NCI-H526 (cell line): ENCODE measurements at regions not wholly inside any gene's neighbourhood (a gene's known extent, or its start where the extent isn't known, plus 50 kb on each side); places are given as distances from the start of the nearest gene placed in this dataset.
"Not testable (repeated sequence)": the region's sequence is repeated elsewhere in the genome, so short reads cannot be mapped to it uniquely, and the experiment has no call there.

Source experiments
- DNase-seq, 2 experiments: peaks; one replicate each; lab custom pipeline; 2025; lab: John Stamatoyannopoulos, UW

GRCh38 chr2:111668274-111668616 is 215.7 kb downstream of the ANAPC1 start:
- DNase-seq, result no peak

GRCh38 chr2:111668741-111669140 is 215.3 kb downstream of the ANAPC1 start:
- no peak for DNase-seq

DNA sequence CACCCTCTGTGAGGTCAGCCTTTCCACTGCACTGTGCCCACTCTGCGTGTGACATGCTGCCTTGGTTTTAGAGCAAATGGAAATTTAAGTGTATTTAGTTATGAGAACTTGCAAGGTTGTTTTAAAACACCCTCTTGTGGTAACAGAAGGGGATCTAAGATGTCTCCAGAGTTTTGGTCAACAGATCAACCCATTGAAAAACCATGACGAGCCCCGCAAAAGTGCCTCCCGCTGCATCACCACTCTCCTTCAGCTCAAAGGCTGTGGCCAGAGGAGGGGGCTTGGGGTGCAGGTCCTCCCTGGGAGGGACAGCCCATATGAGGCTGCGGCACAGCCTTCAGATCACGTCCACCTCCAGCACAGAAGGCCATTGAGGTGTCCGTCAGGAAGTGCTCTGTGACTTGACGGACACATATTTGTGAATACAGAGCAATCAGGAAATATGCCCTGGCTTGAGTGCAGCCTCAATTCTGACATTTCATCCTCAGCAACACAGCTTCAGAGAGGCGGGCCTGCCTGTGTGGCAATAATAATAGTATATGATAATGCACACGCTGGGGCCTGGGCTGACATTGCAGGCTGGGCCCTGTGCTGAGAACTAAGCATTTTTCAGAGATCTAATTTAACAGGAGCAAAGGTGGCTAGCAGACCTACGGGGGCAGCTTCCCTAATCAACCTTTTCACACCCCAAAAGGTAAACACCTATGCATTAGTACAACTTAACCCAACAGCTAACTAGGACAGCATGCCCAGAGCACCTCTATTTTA is 213.9 kb downstream of the ANAPC1 start:
- DNase-seq, result peak in 1 of 2 experiments; percentile 11

GRCh38 chr2:111670776-111671175 is 213.2 kb downstream of the ANAPC1 start:
- DNase-seq, result no peak

DNA sequence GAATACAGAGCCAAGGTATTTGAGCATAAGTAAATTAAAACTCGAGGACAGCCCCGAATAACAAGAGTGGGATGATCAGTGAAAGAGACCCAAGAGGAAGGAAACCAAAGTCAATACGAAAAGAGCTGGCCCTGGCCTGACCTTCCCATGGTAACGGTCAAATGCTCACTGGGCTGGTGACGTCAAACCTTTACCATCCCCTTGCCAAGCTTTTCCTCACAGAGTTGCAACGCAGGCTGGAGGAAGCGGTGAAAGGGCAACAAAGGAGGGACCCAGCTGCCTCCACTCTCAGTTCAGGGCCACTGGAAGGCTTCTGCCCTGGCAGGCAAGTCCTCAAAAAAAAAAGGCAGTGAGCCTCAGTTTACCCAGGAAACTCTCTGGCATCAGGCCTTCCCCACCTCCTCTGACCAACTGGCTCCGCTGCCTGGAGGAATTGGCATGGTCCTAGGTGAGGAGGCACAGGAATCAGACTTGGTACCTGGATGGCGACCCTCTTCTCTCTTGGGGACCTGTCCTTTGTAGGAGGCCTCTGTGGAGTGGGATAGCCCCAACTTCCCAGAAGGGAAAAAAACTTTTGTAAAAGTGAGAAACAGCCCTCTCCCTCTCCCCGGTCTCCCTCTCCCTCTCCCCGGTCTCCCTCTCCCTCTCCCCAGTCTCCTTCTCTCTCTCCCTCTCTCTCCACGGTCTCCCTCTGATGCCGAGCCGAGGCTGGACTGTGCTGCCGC is 212.4 kb downstream of the ANAPC1 start:
- DNase-seq, result no peak

DNA sequence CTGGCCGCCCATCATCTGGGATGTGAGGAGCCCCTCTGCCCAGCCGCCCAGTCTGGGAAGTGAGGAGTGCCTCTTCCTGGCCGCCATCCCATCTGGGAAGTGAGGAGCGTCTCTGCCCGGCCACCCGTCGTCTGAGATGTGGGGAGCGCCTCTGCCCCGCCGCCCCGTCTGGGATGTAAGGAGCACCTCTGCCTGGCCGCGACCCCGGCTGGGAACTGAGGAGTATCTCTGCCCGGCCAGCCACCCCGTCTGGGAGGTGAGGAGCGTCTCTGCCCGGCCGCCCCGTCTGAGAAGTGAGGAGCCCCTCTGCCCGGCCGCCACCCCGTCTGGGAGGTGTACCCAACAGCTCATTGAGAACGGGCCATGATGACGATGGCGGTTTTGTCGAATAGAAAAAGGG is 211.4 kb downstream of the ANAPC1 start:
- DNase-seq, result not testable (repeated sequence)

DNA sequence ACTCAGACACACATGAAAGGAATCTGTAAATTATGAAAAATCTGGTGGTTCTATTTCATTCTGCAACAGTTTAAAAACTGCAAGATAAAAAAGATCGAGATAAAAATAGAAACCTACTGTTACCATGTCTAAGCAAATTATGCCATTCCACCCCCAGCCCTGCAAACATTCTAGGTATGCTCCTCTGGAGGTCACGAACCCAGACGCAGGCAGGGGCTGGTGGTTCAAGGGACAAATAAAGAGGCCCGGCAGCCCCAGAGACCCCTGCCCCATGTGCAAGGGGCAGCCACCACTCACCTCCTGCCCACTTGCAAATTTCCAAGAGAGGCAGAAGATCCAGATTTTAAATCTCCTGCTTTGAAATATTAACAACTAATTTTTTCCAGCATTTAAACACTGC is 210.5 kb downstream of the ANAPC1 start:
- no peak for DNase-seq

DNA sequence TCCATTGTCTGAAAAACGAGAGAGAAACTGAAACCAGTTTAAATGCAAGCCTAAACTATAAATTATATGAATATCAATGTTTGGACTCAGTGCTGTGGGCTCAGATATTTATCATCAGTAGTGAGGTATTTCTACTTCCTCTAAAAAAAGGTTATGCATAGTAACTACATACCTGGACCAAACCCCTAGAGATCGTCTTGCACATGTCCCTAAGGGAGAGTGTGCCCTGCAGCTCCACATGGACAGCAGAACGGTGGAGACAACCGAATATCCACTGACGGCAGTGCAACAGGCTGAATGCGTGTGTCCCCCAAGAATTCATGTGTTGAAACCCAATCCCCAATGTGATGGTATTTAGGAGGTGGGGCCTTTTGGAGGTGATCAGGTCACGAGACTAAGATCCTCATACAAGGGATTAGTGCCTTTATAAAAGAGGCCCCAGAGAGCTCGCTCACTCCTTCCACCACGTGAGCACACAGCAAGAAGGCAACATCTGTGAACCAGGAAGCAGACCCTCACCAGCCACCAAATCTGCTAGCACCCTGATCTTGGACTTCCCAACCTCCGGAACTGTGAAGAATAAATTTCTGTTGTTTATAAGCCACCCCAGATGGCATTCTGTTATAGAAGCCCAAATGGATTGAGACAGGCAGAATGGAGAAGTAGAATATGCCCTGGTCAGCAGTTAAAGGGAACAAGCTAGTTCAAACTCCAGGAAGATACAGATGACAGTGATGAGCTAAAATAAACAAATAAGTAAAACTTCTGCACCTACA is 208.4 kb downstream of the ANAPC1 start:
- no peak for DNase-seq

GRCh38 chr2:111676291-111676822 is 207.6 kb downstream of the ANAPC1 start:
- no peak for DNase-seq

DNA sequence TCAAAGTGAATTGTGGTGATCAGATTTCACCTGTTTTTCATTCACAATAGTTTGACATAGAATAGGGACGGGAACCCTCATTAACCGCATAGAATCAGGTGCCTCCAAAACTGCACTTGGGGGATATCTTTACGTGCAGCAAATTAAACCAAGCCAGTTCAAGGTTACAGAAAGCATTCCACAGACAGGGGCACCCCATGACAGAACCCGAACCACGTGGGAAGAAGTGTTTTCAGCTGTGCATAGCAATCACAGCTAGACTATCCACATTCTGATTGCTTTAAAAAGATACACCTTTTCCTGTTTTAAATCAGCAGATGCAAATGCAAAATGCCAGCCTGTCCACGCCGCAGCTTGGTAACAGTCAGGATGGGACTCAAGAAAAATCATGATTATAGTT is 205.8 kb downstream of the ANAPC1 start:
- DNase-seq, result peak; percentile 24 to 46

DNA sequence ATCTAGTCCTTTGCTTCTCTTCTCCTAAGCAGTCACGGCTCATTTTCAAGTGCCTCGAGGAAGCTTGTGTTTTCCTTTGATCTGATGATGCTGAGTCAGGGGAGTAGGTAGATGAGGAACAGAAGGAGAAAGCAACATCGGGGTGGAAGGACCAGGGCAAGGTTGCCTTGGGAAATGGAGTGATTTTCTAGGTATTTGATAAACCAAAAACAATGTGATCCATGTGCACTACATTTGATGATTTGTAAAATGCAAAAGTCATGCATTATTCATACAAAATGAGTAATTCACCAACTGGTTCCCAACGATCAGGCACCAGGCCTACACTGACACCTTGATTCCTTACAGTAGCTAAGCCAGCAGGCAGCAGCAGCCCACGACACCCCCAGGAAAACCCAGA is 205.3 kb downstream of the ANAPC1 start:
- DNase-seq, result peak in 1 of 2 experiments; percentile 46

GRCh38 chr2:111679202-111679601 is 204.8 kb downstream of the ANAPC1 start:
- no peak for DNase-seq

DNA sequence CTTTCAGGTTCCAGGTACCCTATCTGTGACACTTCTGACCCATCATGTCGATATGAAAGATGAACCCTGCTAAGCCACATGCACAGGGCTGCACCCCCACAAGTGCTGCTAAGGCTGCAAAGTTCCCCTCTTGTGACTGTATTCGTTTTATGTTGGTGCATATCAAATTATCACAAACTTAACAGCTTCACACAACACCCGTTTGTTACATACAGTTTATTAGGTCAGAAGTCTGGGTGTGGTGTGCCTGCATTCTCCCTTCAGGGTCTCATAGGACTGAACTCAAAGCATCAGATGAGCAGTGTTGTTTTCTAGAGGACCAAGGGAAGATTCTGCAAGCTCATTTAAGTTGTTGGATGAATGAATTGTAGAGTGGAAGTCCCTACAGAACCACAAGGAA is 199.4 kb downstream of the ANAPC1 start:
- no peak for DNase-seq

DNA sequence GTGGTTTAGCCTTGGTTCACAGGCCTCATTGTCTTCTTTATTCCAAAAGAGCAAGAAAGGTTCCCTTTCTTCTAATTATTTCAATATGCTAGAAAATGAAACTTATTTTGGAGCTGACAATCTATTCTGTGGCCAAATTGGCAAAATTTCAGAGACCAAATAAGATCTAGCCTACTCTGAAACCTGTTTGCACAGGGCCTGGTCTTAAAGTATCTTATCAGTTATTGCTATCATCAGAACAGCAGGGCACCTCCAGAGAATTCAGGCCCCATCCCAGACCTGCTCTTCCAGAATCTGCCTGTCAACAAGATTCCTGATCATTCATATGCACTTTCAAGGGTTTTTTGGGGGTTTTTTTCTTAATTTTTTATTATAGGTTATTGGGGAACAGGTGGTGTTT is 198.7 kb downstream of the ANAPC1 start:
- no peak for DNase-seq

DNA sequence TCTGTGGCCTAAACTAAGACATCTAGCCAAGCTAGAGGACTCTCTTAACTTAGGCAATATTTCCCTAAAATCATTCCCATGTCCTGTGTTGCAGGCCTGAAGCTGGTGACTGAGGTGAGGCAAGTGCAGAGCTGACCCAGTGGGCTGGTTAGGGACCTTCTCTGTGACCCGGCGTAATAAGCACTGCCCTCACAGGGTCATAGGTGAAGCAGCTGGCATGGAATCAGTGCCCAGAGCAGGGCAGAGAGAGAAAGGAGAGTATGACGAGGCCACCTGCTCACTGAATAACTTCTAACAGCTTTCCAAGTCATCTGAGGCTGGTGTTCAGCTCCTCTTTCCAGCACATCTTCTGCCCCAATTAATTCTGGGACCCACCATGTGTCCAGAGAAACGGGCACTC is 197.0 kb downstream of the ANAPC1 start:
- DNase-seq, result no peak

DNA sequence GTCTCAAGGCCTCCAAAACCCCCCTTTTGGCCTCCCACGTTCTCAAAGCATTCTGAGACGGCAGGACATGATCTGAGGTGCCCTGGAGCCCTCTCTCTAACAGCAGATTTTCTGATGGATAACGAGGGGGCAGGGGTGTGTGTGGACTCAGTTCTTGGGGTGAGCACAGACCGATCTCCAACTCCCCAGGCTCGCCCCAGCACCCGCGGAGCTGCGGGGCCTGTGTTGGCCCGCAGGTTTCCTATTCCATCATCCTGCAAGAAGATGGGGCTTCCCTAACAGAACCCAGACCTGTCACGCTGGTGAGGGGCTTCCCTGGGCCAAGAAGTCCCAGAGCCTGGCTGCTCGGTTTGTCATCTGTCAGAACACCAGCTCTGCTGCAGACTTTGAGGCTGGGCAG is 196.1 kb downstream of the ANAPC1 start:
- DNase-seq, result no peak

- no peak for DNase-seq
These were observed 195.5 kb downstream of the ANAPC1 start for GRCh38 chr2:111688482-111688881.

DNA sequence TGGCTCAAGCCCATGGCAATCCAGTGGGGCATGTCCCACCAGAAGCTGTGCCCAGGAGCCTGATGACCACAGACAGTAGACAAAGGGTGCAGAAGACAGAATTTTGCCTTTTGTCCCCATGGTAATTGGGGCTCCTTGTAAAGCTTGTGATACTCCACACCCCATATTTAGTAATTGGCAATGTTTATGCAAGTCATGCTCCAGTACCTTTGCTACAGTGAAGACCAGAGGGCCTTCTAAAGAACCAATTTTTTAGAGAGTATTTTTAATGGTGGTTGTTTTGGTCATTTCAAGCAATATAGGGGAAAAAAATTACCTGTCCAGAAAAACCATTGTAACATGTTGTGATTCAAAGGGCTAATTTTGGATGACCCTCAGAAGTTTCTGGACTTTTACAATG is 194.8 kb downstream of the ANAPC1 start:
- DNase-seq, result no peak

GRCh38 chr2:111689941-111690340 is 194.1 kb downstream of the ANAPC1 start:
- no peak for DNase-seq

DNA sequence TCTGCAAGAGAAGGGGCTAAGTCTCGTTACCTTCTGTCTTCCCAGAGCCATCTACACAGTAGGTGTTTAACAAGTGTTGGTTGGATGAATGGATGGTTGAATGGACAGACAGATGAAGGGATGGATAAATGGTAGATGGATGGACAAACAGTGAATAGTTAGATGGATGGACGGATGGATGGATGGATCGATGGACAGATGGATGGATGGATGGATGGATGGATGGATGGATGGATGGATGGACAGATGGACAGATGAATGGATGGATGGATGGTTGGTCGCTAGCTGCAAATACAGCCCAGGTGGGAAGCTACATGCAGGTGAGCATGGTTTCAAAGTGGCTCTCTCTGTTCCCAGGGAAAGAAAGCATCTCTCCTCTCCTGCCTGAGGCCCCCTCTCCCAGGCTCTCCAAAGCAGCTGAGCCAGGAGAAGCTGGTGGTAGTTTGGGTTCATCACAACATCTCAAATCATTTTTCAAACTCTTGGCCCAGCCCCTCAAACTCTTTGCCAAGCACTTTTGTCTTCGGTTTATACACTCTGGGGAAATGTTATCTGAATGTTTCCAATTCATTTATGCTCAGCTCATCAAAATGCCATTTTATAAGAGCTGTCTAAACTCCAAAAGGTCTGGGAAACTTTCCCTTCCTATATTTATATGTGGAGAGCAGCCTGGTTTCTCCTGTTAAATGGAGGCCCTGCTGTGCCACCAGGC is 192.7 kb downstream of the ANAPC1 start:
- no peak for DNase-seq

- no peak for DNase-seq
These were observed 191.7 kb downstream of the ANAPC1 start for GRCh38 chr2:111692311-111692710.

GRCh38 chr2:111694700-111695101 is 189.3 kb downstream of the ANAPC1 start:
- no peak for DNase-seq
